Gastroesophageal sphincter (tissue), 4 donors: ENCODE measurements at regions not wholly inside any gene's neighbourhood (a gene's known extent, or its start where the extent isn't known, plus 50 kb on each side); places are given as distances from the start of the nearest gene placed in this dataset.
"Not testable (repeated sequence)": the region's sequence is repeated elsewhere in the genome, so short reads cannot be mapped to it uniquely, and the experiment has no call there.

Source experiments
- ATAC-seq: fragments of 150-250 bp; one replicate; pipeline ENCODE4 v1.9.1; 2016; ENCODE audit warnings: mild to moderate bottlenecking, moderate library complexity
- H3K27ac ChIP-seq, 4 donors: fragments of 200-600 bp; sonication (generic) in 3 of 4; 1 replicate in 3 of 4; 2 replicates in 1 of 4; pipeline ENCODE4 v1.5.1; 2016 to 2019
- H3K27me3 ChIP-seq: fragments of 200-600 bp; sonication (generic); one replicate; pipeline ENCODE4 v1.5.1; 2019
- H3K36me3 ChIP-seq, 2 donors: fragments of 200-600 bp; sonication (generic); one replicate each; pipeline ENCODE4 v1.5.1; 2019; ENCODE audit warnings: control low read depth in 1 of 2
- H3K4me1 ChIP-seq, 3 donors: fragments of 200-600 bp; sonication (generic); 1 replicate in 2 of 3; 2 replicates in 1 of 3; pipeline ENCODE4 v1.5.1; 2016 to 2019; ENCODE audit warnings: control low read depth in 2 of 3
- H3K4me3 ChIP-seq, 2 donors: fragments of 200-600 bp; sonication (generic); one replicate each; pipeline ENCODE4 v1.5.1; 2019; ENCODE audit warnings: mild to moderate bottlenecking in 1 of 2, moderate library complexity in 1 of 2
- H3K9me3 ChIP-seq, 3 donors: fragments of 200-600 bp; sonication (generic); one replicate each; pipeline ENCODE4 v1.5.1; 2017 to 2019; ENCODE audit warnings: control low read depth in 2 of 3
- CTCF ChIP-seq, 4 experiments: fragments of 200-600 bp in 2 of 4; fragments of 450-650 bp in 2 of 4; sonication (generic) in 1 of 4; IDR thresholded peaks; one replicate each; pipeline ENCODE4 v1.5.1; 2017 to 2019; ENCODE audit warnings: antibody characterized with exemption in 4 of 4, mild to moderate bottlenecking in 2 of 4, moderate library complexity in 2 of 4
- EP300 ChIP-seq: sonication (generic); formaldehyde crosslinking; IDR thresholded peaks from one replicate; pipeline ENCODE4 v1.6.1; 2017; ENCODE audit warnings: antibody characterized with exemption, mild to moderate bottlenecking
- POLR2A ChIP-seq, 2 donors: fragments of 450-650 bp; IDR thresholded peaks; one replicate each; pipeline ENCODE4 v1.6.1; 2017; ENCODE audit warnings: antibody characterized with exemption in 2 of 2, mild to moderate bottlenecking in 2 of 2, moderate library complexity in 1 of 2
- POLR2AphosphoS5 ChIP-seq: sonication (generic); formaldehyde crosslinking; IDR thresholded peaks from one replicate; pipeline ENCODE4 v1.6.1; 2017; ENCODE audit warnings: antibody characterized with exemption
- WGBS, 2 donors: methylation state at CpG; one replicate each; pipeline ENCODE4 v1.1.5; 2018; ENCODE audit warnings: low coverage in 1 of 2; 5-methylcytosine and 5-hydroxymethylcytosine counted together

DNA sequence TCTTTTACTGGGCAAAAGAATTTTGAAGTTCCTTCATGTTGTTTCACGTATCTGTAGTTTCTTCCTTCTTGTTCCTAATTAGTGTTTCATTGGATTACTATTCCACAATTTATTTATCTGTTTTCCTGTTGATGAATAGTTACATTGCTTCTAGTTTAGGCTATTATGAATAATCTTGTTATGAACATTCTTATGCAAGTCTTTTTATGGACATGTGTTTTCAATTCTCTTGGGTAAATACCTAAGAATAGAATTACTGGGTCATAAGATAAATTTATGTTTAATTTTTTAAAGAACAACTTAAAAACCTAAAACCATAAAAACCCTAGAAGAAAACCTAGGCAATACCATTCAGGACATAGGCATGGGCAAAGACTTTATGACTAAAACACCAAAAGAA is 70.9 kb upstream of the RXFP1 start:
- H3K27me3 ChIP-seq = no peaks in the 10 kb centered on the region
- H3K4me3 ChIP-seq = no peak overlapping the region
- WGBS, 2 donors = 24 to 63% methylated on average over 1 of the region's 1 CpG
- H3K9me3 ChIP-seq = no peaks in the 10 kb centered on the region
- ATAC-seq = no peak
- no peak for TF ChIP-seq EP300
- no peak for TF ChIP-seq POLR2AphosphoS5
- TF ChIP-seq CTCF (IDR thresholded peaks at IDR 0.05) = no peak
- TF ChIP-seq POLR2A (IDR thresholded peaks at IDR 0.05) = no peak
- H3K36me3 ChIP-seq = no peaks in the 10 kb centered on the region
- no peaks in the 10 kb centered on the region for H3K4me1 ChIP-seq
- no peak overlapping the region for H3K27ac ChIP-seq

GRCh38 chr4:158452116-158452515 is 69.6 kb upstream of the RXFP1 start:
- not testable (repeated sequence) for H3K4me1 ChIP-seq, H3K4me3 ChIP-seq, H3K36me3 ChIP-seq, H3K9me3 ChIP-seq, ATAC-seq, H3K27me3 ChIP-seq, H3K27ac ChIP-seq
- 85 to 100% methylated on average over 1 of the region's 1 CpG for WGBS, 2 donors

GRCh38 chr4:158458271-158458895 is 63.3 kb upstream of the RXFP1 start:
- WGBS, 2 donors = 94 to 100% methylated on average over 1 to 2 of the region's 2 CpGs
- no peak for TF ChIP-seq CTCF (IDR thresholded peaks at IDR 0.05)
- TF ChIP-seq POLR2AphosphoS5 = no peak
- no peak for TF ChIP-seq EP300
- no peak for TF ChIP-seq POLR2A (IDR thresholded peaks at IDR 0.05)
- Histone ChIP-seq H3K27me3 (no peaks in the 10 kb centered on the region), H3K4me1 (no peaks in the 10 kb centered on the region), H3K9me3 (no peaks in the 10 kb centered on the region), H3K36me3 (no peaks in the 10 kb centered on the region), H3K4me3 (no peak overlapping the region), H3K27ac (no peak overlapping the region)
- ATAC-seq = no peak

DNA sequence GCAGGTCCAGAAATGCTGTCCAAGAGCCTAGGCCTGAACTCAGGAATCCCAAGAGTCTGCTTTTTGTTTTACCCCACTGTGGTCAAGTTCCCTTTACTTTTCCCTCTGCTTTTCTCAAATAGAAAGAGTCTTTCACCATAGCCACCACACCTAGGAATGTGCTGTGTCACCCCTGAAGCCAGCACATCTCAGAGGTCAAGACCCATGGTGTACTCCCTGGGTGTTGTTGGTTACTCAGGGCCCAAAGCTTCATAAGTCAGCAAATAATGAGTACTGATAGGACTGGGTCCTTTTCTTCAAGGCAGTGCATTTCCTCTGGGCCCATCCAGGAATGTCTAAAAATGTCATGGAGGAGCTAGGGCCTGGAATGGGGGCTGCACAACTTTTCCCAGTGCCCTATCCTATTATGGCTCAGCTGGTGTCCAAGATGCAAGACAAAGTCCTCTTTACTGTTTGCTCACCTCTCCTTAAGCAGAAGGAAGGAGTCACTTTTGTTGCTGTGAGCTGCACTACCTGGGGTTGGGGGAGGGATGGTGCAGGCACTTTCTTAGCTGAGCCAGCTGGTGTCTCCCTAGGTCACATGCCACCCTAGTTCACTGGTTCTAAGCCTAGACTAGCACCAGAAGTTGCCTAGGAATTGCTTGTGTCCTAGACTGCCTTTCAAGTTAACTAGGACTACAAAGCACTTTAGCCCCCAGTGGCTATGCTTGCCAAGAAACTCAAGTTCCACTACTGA is 62.4 kb upstream of the RXFP1 start:
- Histone ChIP-seq H3K36me3 (no peaks in the 10 kb centered on the region), H3K9me3 (no peaks in the 10 kb centered on the region), H3K4me1 (no peaks in the 10 kb centered on the region), H3K4me3 (no peak overlapping the region), H3K27me3 (no peaks in the 10 kb centered on the region), H3K27ac (no peak overlapping the region)
- TF ChIP-seq POLR2AphosphoS5 (no peak), POLR2A (IDR thresholded peaks at IDR 0.05) (no peak), EP300 (no peak), CTCF (IDR thresholded peaks at IDR 0.05) (no peak)
- ATAC-seq = no peak

DNA sequence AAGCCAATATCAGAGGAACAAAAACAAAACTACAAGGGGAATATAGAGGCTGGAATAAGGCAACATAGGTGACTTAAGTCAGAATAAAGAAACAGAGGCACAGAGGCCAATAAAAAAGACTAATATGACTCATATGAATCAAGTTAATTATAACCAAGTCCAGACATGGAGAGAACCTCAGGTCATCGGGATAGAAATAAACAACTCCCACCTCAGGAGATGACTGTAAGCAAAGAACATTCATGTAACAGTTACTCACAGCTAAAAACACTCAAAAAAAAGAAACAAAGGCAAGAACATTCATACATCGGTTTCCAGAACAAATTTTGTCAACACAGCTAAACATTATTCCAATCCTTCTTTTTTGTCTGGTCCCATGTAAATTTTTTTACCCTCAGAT is 60.3 kb upstream of the RXFP1 start:
- 58 to 64% methylated on average over 2 of the region's 2 CpGs for WGBS, 2 donors
- no peaks in the 10 kb centered on the region for H3K9me3 ChIP-seq
- no peaks in the 10 kb centered on the region for H3K36me3 ChIP-seq
- no peaks in the 10 kb centered on the region for H3K27me3 ChIP-seq
- ATAC-seq = no peak
- TF ChIP-seq POLR2AphosphoS5 (no peak), CTCF (IDR thresholded peaks at IDR 0.05) (no peak), EP300 (no peak), POLR2A (IDR thresholded peaks at IDR 0.05) (no peak)
- H3K4me1 ChIP-seq = no peaks in the 10 kb centered on the region
- H3K27ac ChIP-seq = no peak overlapping the region
- H3K4me3 ChIP-seq = no peak overlapping the region
